SK-N-SH (cell line): ENCODE measurements at regions not wholly inside any gene's neighbourhood (a gene's known extent, or its start where the extent isn't known, plus 50 kb on each side); places are given as distances from the start of the nearest gene placed in this dataset.

ENCODE experiments used
- CTCF ChIA-PET: fragments of 300-600, 350-600 bp; formaldehyde crosslinking; extraction: SDS; loops from one replicate; lab custom pipeline; 2021; lab: Yijun Ruan, JAX
- POLR2A ChIA-PET: fragments of 350-600 bp; sonication (Branson Sonifier 250); formaldehyde crosslinking; extraction: SDS; loops from one replicate; lab custom pipeline; 2020; ENCODE audit warnings: antibody characterized with exemption, inconsistent platforms; lab: Yijun Ruan, JAX
- DNase-seq: peaks from one replicate; pipeline ENCODE4 v3.0.0; 2012
- H2AFZ ChIP-seq: fragments of 200-600 bp; sonication (generic); 2 replicates; pipeline ENCODE4 v1.8.1; 2016; ENCODE audit warnings: antibody characterized with exemption, mild to moderate bottlenecking, low read depth
- H3F3A ChIP-seq: fragments of 200-600 bp; sonication (generic); replicated peaks from 2 replicates; pipeline ENCODE3; 2016; ENCODE audit warnings: antibody characterized with exemption, mild to moderate bottlenecking; ENCODE audit not compliant: insufficient read depth
- H3K27ac ChIP-seq, 2 experiments: fragments of 200-500 bp in 1 of 2; fragments of 200-600 bp in 1 of 2; sonication (Bioruptor generic) in 1 of 2; sonication (generic), shearing (Covaris generic) in 1 of 2; 2 replicates each; pipeline versions ENCODE4 v1.5.1 to v1.6.1; 2014 to 2016; ENCODE audit warnings: low read depth in 2 of 2, inconsistent platforms in 1 of 2, low read length in 1 of 2, mild to moderate bottlenecking in 1 of 2, mixed read lengths in 1 of 2
- H3K27me3 ChIP-seq: fragments of 200-600 bp; sonication (generic), shearing (Covaris generic); 2 replicates; pipeline ENCODE4 v1.6.1; 2016; ENCODE audit warnings: mixed run types; ENCODE audit not compliant: insufficient read depth
- H3K36me3 ChIP-seq, 2 experiments: fragments of 200-500 bp in 1 of 2; fragments of 200-600 bp in 1 of 2; sonication (Bioruptor generic) in 1 of 2; sonication (generic) in 1 of 2; replicated peaks in 1 of 2; 2 replicates each; pipeline versions ENCODE3 to v1.5.1; 2014 to 2016; ENCODE audit warnings: low read length in 1 of 2, mild to moderate bottlenecking in 1 of 2; ENCODE audit not compliant: insufficient read depth in 2 of 2, control insufficient read depth in 1 of 2
- H3K4me1 ChIP-seq, 2 experiments: fragments of 200-500 bp in 1 of 2; fragments of 200-600 bp in 1 of 2; sonication (Bioruptor generic) in 1 of 2; sonication (generic), shearing (Covaris generic) in 1 of 2; 2 replicates each; pipeline versions ENCODE4 v1.5.1 to v1.6.1; 2014 to 2016; ENCODE audit warnings: low read depth in 1 of 2, low read length in 1 of 2, mixed run types in 1 of 2; ENCODE audit not compliant: insufficient read depth in 2 of 2, control insufficient read depth in 1 of 2
- H3K4me2 ChIP-seq: fragments of 200-600 bp; sonication (generic), shearing (Covaris generic); 2 replicates; pipeline ENCODE4 v1.6.1; 2017; ENCODE audit warnings: mixed run types
- H3K4me3 ChIP-seq, 2 experiments: fragments of 200-500 bp in 1 of 2; fragments of 200-600 bp in 1 of 2; sonication (Bioruptor generic) in 1 of 2; sonication (generic), shearing (Covaris generic) in 1 of 2; 2 replicates each; pipeline versions ENCODE4 v1.5.1 to v1.8.1; 2014 to 2016; ENCODE audit warnings: low read depth in 2 of 2, inconsistent platforms in 1 of 2, low read length in 1 of 2, mild to moderate bottlenecking in 1 of 2, mixed read lengths in 1 of 2, moderate library complexity in 1 of 2
- H3K79me2 ChIP-seq: fragments of 200-600 bp; sonication (generic); 2 replicates; pipeline ENCODE4 v1.8.1; 2017; ENCODE audit warnings: mild to moderate bottlenecking; ENCODE audit not compliant: insufficient read depth
- H3K9ac ChIP-seq: fragments of 200-600 bp; sonication (generic); 2 replicates; pipeline ENCODE4 v1.6.1; 2017; ENCODE audit warnings: mixed run types
- H3K9me2 ChIP-seq: fragments of 200-600 bp; sonication (generic); 2 replicates; pipeline ENCODE4 v1.6.1; 2017; ENCODE audit warnings: mixed run types
- H3K9me3 ChIP-seq: fragments of 200-600 bp; sonication (generic); 2 replicates; pipeline ENCODE4 v1.6.1; 2017; ENCODE audit warnings: mixed run types, mild to moderate bottlenecking, moderate library complexity
- H4K20me1 ChIP-seq: fragments of 200-600 bp; sonication (generic); 2 replicates; pipeline ENCODE4 v1.6.1; 2017; ENCODE audit warnings: mild to moderate bottlenecking, mixed run types; ENCODE audit not compliant: insufficient read depth
- CHD2 ChIP-seq: fragments of 150-350 bp; IDR thresholded peaks from 2 replicates; pipeline ENCODE4 v1.6.1; 2018; ENCODE audit warnings: low read length; ENCODE audit not compliant: partially characterized antibody
- EZH2phosphoT487 ChIP-seq: fragments of 200-600 bp; sonication (generic); IDR thresholded peaks from 2 replicates; pipeline ENCODE4 v1.6.1; 2017; ENCODE audit warnings: low read depth, mixed run types, mild to moderate bottlenecking, antibody characterized with exemption, moderate library complexity, borderline replicate concordance
- FOXJ3 ChIP-seq: sonication (generic); formaldehyde crosslinking; IDR thresholded peaks from 2 replicates; pipeline ENCODE4 v1.5.1; 2020; ENCODE audit warnings: mild to moderate bottlenecking, missing genetic modification reagents
- GATA2 ChIP-seq: sonication (generic); formaldehyde crosslinking; IDR thresholded peaks from 2 replicates; pipeline ENCODE4 v1.5.0; 2020; ENCODE audit warnings: mild to moderate bottlenecking, missing genetic modification reagents
- JUND ChIP-seq: IDR thresholded peaks from 2 replicates; pipeline ENCODE4 v1.4.0; 2012
- MEF2A ChIP-seq: IDR thresholded peaks from 2 replicates; pipeline ENCODE4 v1.4.0; 2012; ENCODE audit warnings: low read depth, borderline replicate concordance
- NFIC ChIP-seq: IDR thresholded peaks from 2 replicates; pipeline ENCODE4 v1.4.0; 2012; ENCODE audit warnings: borderline replicate concordance
- NRF1 ChIP-seq: IDR thresholded peaks from 2 replicates; pipeline ENCODE4 v1.6.1; 2012; ENCODE audit warnings: low read depth, mild to moderate bottlenecking, low read length
- POLR2AphosphoS5 ChIP-seq: IDR thresholded peaks from 2 replicates; pipeline ENCODE4 v1.6.1; 2012; ENCODE audit warnings: low read depth, low read length
- RFX5 ChIP-seq: IDR thresholded peaks from 2 replicates; pipeline ENCODE4 v1.6.1; 2012; ENCODE audit warnings: mild to moderate bottlenecking, improper control_type of control experiment, low read length
- RXRA ChIP-seq: IDR thresholded peaks from 2 replicates; pipeline ENCODE4 v1.4.0; 2012; ENCODE audit warnings: low read depth, mild to moderate bottlenecking, borderline replicate concordance
- SMC3 ChIP-seq: IDR thresholded peaks from 2 replicates; pipeline ENCODE4 v1.6.1; 2012; ENCODE audit warnings: low read depth, low read length, improper control_type of control experiment
- TCF12 ChIP-seq: IDR thresholded peaks from 2 replicates; pipeline ENCODE4 v1.4.0; 2012
- WGBS: methylation state at CpG from one replicate; pipeline ENCODE4 v1.1.6; 2017; ENCODE audit warnings: low lambda C conversion rate; 5-methylcytosine and 5-hydroxymethylcytosine counted together
- TF ChIP-seq, protein P1 (sequence below): IDR thresholded peaks from 2 replicates; pipeline ENCODE4 v1.6.1; 2012; ENCODE audit warnings: mild to moderate bottlenecking, low read depth, low read length, moderate library complexity
- TF ChIP-seq, protein P2 (sequence below): fragments of 150-350 bp; IDR thresholded peaks from 2 replicates; pipeline ENCODE4 v1.6.1; 2017; ENCODE audit warnings: antibody characterized with exemption, low read length, low read depth, borderline replicate concordance

DNA sequence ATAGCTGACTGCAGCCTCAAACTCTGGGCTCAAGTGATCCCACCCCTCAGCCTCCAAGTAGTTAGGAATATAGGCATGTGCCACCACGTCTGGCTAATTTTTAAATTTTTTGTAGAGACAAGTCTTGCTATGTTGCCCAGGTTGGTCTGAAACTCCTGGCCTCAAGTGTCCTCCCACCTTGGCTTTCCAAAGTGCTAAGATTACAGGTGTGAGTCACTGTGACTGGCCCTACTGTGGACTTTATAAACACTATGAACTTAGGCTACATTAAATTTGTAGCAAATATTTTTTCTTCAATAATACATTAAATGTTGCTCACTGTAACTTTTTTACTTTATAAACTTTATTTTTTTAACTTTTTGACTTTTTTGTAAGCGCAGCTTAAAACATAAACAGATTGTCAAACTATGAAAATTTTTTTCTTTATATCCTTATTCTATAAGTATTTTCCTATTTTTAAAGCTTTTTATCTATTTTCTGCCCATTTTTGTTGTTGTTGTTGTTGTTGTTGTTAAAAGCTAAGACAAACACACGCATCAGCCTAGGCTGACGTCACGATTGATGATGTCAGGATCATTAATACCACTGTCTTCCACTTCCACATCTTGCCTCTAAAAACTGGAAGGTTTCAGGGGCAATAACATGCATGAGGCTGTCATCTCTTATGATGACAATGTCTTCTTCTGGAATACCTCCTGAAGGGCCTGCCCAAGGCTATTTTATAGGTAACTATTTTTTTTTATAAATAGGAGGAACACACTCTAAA is 204.2 kb downstream of the KLF5 start:
- Histone ChIP-seq H3K4me3 (no peak overlapping the region), H3K9me3 (no peaks in the 10 kb centered on the region), H3K4me2 (no peak overlapping the region), H3K27ac (no peak overlapping the region), H3K36me3 (no peaks in the 10 kb centered on the region), H3K79me2 (no peaks in the 10 kb centered on the region), H3F3A (no peaks in the 10 kb centered on the region), H3K9me2 (no peaks in the 10 kb centered on the region), H3K4me1 (peaks cover 0 to 2% of the 10 kb centered on the region in 2 experiments; a peak in 2 of 4 replicates), H3K27me3 (no peaks in the 10 kb centered on the region), H4K20me1 (no peaks in the 10 kb centered on the region), H3K9ac (no peak overlapping the region), H2AFZ (no peak overlapping the region)
- WGBS: 67% methylated on average over 5 of the region's 5 CpGs
- POLR2A ChIA-PET: no interaction called here
- TF ChIP-seq, protein P1, sequence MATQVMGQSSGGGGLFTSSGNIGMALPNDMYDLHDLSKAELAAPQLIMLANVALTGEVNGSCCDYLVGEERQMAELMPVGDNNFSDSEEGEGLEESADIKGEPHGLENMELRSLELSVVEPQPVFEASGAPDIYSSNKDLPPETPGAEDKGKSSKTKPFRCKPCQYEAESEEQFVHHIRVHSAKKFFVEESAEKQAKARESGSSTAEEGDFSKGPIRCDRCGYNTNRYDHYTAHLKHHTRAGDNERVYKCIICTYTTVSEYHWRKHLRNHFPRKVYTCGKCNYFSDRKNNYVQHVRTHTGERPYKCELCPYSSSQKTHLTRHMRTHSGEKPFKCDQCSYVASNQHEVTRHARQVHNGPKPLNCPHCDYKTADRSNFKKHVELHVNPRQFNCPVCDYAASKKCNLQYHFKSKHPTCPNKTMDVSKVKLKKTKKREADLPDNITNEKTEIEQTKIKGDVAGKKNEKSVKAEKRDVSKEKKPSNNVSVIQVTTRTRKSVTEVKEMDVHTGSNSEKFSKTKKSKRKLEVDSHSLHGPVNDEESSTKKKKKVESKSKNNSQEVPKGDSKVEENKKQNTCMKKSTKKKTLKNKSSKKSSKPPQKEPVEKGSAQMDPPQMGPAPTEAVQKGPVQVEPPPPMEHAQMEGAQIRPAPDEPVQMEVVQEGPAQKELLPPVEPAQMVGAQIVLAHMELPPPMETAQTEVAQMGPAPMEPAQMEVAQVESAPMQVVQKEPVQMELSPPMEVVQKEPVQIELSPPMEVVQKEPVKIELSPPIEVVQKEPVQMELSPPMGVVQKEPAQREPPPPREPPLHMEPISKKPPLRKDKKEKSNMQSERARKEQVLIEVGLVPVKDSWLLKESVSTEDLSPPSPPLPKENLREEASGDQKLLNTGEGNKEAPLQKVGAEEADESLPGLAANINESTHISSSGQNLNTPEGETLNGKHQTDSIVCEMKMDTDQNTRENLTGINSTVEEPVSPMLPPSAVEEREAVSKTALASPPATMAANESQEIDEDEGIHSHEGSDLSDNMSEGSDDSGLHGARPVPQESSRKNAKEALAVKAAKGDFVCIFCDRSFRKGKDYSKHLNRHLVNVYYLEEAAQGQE: no peak
- no peak for TF ChIP-seq SMC3
- TF ChIP-seq TCF12: no peak
- no peak for TF ChIP-seq MEF2A
- no peak for TF ChIP-seq RXRA
- no peak for TF ChIP-seq NFIC
- no peak for TF ChIP-seq NRF1
- no peak for TF ChIP-seq GATA2 (CRISPR knock-in tag)
- no peak for TF ChIP-seq EZH2phosphoT487
- TF ChIP-seq FOXJ3 (CRISPR knock-in tag): no peak
- no peak for TF ChIP-seq CHD2
- TF ChIP-seq, protein P2, sequence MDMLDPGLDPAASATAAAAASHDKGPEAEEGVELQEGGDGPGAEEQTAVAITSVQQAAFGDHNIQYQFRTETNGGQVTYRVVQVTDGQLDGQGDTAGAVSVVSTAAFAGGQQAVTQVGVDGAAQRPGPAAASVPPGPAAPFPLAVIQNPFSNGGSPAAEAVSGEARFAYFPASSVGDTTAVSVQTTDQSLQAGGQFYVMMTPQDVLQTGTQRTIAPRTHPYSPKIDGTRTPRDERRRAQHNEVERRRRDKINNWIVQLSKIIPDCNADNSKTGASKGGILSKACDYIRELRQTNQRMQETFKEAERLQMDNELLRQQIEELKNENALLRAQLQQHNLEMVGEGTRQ: no peak
- TF ChIP-seq RFX5: no peak
- TF ChIP-seq POLR2AphosphoS5: no peak
- TF ChIP-seq JUND: no peak
- CTCF ChIA-PET: interaction anchor here (0.6 kb wide), 1 partner anchor 859 kb away, joined by 4 read pairs; no protein-coding TSS in a partner anchor
- DNase-seq: no peak
